H1 (cell line): ENCODE measurements at regions not wholly inside any gene's neighbourhood (a gene's known extent, or its start where the extent isn't known, plus 50 kb on each side); places are given as distances from the start of the nearest gene placed in this dataset.

Source experiments
- CTCF ChIA-PET: fragments of 300-600 bp; sonication (Branson Sonifier 250); formaldehyde crosslinking; loops from one replicate; lab custom pipeline; 2021; ENCODE audit not compliant: partially characterized antibody; lab: Charles Lee
- POLR2A ChIA-PET: fragments of 300-600 bp; sonication (Branson Sonifier 250); formaldehyde crosslinking; loops from one replicate; lab custom pipeline; 2021; ENCODE audit warnings: inconsistent platforms; ENCODE audit not compliant: partially characterized antibody; lab: Charles Lee
- DNase-seq, 2 experiments: peaks; one replicate each; pipeline versions ENCODE4 v3.0.0 to v3.0.0-alpha.2; 2010 to 2022; ENCODE audit warnings: low spot score in 2 of 2, low read depth in 1 of 2, mixed read lengths in 1 of 2
- FAIRE-seq: peaks from 2 replicates; lab custom pipeline; 2011; peaks lifted over from hg19 to GRCh38; lab: Jason Lieb, UNC
- H2AFZ ChIP-seq: 2 replicates; pipeline ENCODE4 v1.8.1; 2012; ENCODE audit warnings: low read length, inconsistent platforms
- H2AK5ac ChIP-seq: 2 replicates; pipeline ENCODE4 v1.6.1; 2013; ENCODE audit warnings: low read depth, low read length
- H2BK120ac ChIP-seq: replicated peaks from 2 replicates; pipeline ENCODE3; 2013; ENCODE audit warnings: low read depth, low read length, inconsistent platforms
- H2BK12ac ChIP-seq: 2 replicates; pipeline ENCODE4 v1.6.1; 2013; ENCODE audit warnings: low read depth, low read length
- H2BK15ac ChIP-seq: 2 replicates; pipeline ENCODE4 v1.6.1; 2013; ENCODE audit warnings: low read length
- H2BK20ac ChIP-seq: 2 replicates; pipeline ENCODE4 v1.6.1; 2013; ENCODE audit warnings: low read length
- H2BK5ac ChIP-seq: 2 replicates; pipeline ENCODE4 v1.6.1; 2013; ENCODE audit warnings: low read depth, low read length
- H3K14ac ChIP-seq: 2 replicates; pipeline ENCODE4 v1.6.1; 2013; ENCODE audit warnings: inconsistent platforms; ENCODE audit not compliant: insufficient read length
- H3K18ac ChIP-seq: 2 replicates; pipeline ENCODE4 v1.6.1; 2013; ENCODE audit warnings: low read length; ENCODE audit errors: extremely low read depth
- H3K23ac ChIP-seq: 2 replicates; pipeline ENCODE4 v1.6.1; 2013; ENCODE audit warnings: inconsistent platforms; ENCODE audit not compliant: insufficient read length
- H3K23me2 ChIP-seq: 2 replicates; pipeline ENCODE4 v1.6.1; 2013; ENCODE audit warnings: low read depth, low read length
- H3K27ac ChIP-seq: 2 replicates; pipeline ENCODE4 v1.6.1; 2011; ENCODE audit warnings: low read depth, low read length, inconsistent platforms
- H3K27me3 ChIP-seq, 4 experiments: replicated peaks in 1 of 4; 1 replicate in 1 of 4; 2 replicates in 3 of 4; pipeline versions ENCODE4 v1.6.1 to v1.8.1; 2011 to 2013; ENCODE audit warnings: low read length in 3 of 4, mild to moderate bottlenecking in 3 of 4, inconsistent platforms in 2 of 4, mixed read lengths in 2 of 4, moderate library complexity in 1 of 4; ENCODE audit not compliant: control insufficient read depth in 3 of 4, insufficient read depth in 3 of 4; ENCODE audit errors: extremely low read depth in 1 of 4
- H3K36me3 ChIP-seq, 4 experiments: 2 replicates each; pipeline versions ENCODE4 v1.6.1 to v1.8.1; 2011 to 2013; ENCODE audit warnings: mild to moderate bottlenecking in 4 of 4, low read length in 3 of 4, moderate library complexity in 2 of 4, control low read depth in 1 of 4, inconsistent platforms in 1 of 4; ENCODE audit not compliant: insufficient read depth in 4 of 4, control insufficient read depth in 2 of 4
- H3K4ac ChIP-seq: replicated peaks from 2 replicates; pipeline ENCODE3; 2013; ENCODE audit warnings: low read length, low read depth, mixed read lengths, inconsistent platforms; ENCODE audit not compliant: insufficient read length
- H3K4me1 ChIP-seq, 4 experiments: replicated peaks in 1 of 4; 1 replicate in 1 of 4; 2 replicates in 3 of 4; pipeline versions ENCODE4 v1.6.1 to v1.8.1; 2011 to 2013; ENCODE audit warnings: low read length in 3 of 4, inconsistent platforms in 2 of 4, mixed read lengths in 1 of 4; ENCODE audit not compliant: insufficient read depth in 4 of 4, control insufficient read depth in 3 of 4
- H3K4me2 ChIP-seq, 2 experiments: 2 replicates each; pipeline versions ENCODE4 v1.6.1 to v1.8.1; 2011 to 2013; ENCODE audit warnings: low read depth in 2 of 2, low read length in 2 of 2, control low read depth in 1 of 2, inconsistent platforms in 1 of 2, mild to moderate bottlenecking in 1 of 2; ENCODE audit not compliant: insufficient read depth in 1 of 2
- H3K4me3 ChIP-seq, 4 experiments: fragments of 200-600, 300-600 bp in 1 of 4; sonication (generic), shearing (Covaris generic), sonication (Bioruptor Twin) in 1 of 4; 2 replicates each; pipeline versions ENCODE4 v1.5.1 to v1.8.1; 2011 to 2016; ENCODE audit warnings: low read length in 4 of 4, low read depth in 3 of 4, control low read depth in 2 of 4, inconsistent platforms in 2 of 4, mild to moderate bottlenecking in 2 of 4, mixed read lengths in 1 of 4, moderate library complexity in 1 of 4; ENCODE audit not compliant: insufficient read depth in 2 of 4; ENCODE audit errors: extremely low read depth in 1 of 4
- H3K56ac ChIP-seq: replicated peaks from 2 replicates; pipeline ENCODE3; 2013; ENCODE audit warnings: low read depth, mild to moderate bottlenecking, mixed read lengths, low read length, inconsistent platforms; ENCODE audit not compliant: insufficient read length
- H3K79me1 ChIP-seq: 2 replicates; pipeline ENCODE4 v1.6.1; 2013; ENCODE audit warnings: low read depth, low read length, control low read depth
- H3K79me2 ChIP-seq, 2 experiments: 2 replicates each; pipeline versions ENCODE4 v1.6.1 to v1.8.1; 2012 to 2013; ENCODE audit warnings: low read length in 2 of 2, mild to moderate bottlenecking in 2 of 2, inconsistent platforms in 1 of 2; ENCODE audit not compliant: insufficient read depth in 2 of 2, control insufficient read depth in 1 of 2
- H3K9ac ChIP-seq, 4 experiments: replicated peaks in 1 of 4; 1 replicate in 1 of 4; 2 replicates in 3 of 4; pipeline versions ENCODE4 v1.6.1 to v1.8.1; 2011 to 2013; ENCODE audit warnings: low read depth in 3 of 4, low read length in 3 of 4, control low read depth in 2 of 4, mild to moderate bottlenecking in 2 of 4, moderate library complexity in 2 of 4, inconsistent platforms in 1 of 4; ENCODE audit errors: extremely low read depth in 1 of 4
- H3K9me3 ChIP-seq, 2 experiments: 2 replicates each; pipeline versions ENCODE4 v1.6.1 to v1.8.1; 2012 to 2013; ENCODE audit warnings: mild to moderate bottlenecking in 2 of 2, moderate library complexity in 2 of 2, control low read depth in 1 of 2, inconsistent platforms in 1 of 2, low read depth in 1 of 2, low read length in 1 of 2, mixed read lengths in 1 of 2; ENCODE audit not compliant: insufficient read depth in 2 of 2
- H4K20me1 ChIP-seq, 2 experiments: replicated peaks in 1 of 2; 2 replicates each; pipeline versions ENCODE3 to v1.8.1; 2011 to 2013; ENCODE audit warnings: inconsistent platforms in 2 of 2, low read length in 2 of 2, mild to moderate bottlenecking in 1 of 2; ENCODE audit not compliant: insufficient read depth in 2 of 2, control insufficient read depth in 1 of 2
- H4K5ac ChIP-seq: 2 replicates; pipeline ENCODE4 v1.6.1; 2013; ENCODE audit warnings: low read length, low read depth, mixed read lengths, inconsistent platforms; ENCODE audit not compliant: insufficient read length
- H4K8ac ChIP-seq: 2 replicates; pipeline ENCODE4 v1.8.0; 2013; ENCODE audit warnings: mild to moderate bottlenecking, moderate library complexity, low read length, inconsistent platforms; ENCODE audit not compliant: insufficient read depth; ENCODE audit errors: extremely low read depth
- H4K91ac ChIP-seq: replicated peaks from 2 replicates; pipeline ENCODE3; 2013; ENCODE audit warnings: low read length, mixed read lengths, inconsistent platforms; ENCODE audit not compliant: insufficient read length
- ATF3 ChIP-seq: IDR thresholded peaks from 2 replicates; pipeline ENCODE4 v1.6.1; 2011; ENCODE audit warnings: low read depth, mild to moderate bottlenecking, low read length; ENCODE audit not compliant: insufficient read depth
- CTBP2 ChIP-seq: IDR thresholded peaks from 2 replicates; pipeline ENCODE4 v1.7.0; 2011; ENCODE audit warnings: borderline replicate concordance, mild to moderate bottlenecking, moderate library complexity, mixed read lengths, low read length; ENCODE audit not compliant: insufficient read depth, insufficient read length
- E2F6 ChIP-seq: IDR thresholded peaks from 2 replicates; pipeline ENCODE4 v1.6.1; 2012; ENCODE audit warnings: inconsistent platforms
- JUND ChIP-seq: IDR thresholded peaks from 2 replicates; pipeline ENCODE4 v1.6.1; 2011; ENCODE audit warnings: mild to moderate bottlenecking, improper control_type of control experiment, low read length
- KDM4A ChIP-seq: IDR thresholded peaks from one replicate; pipeline ENCODE4 v1.7.1; 2012; ENCODE audit warnings: low read depth, mild to moderate bottlenecking, moderate library complexity, low read length, inconsistent platforms; ENCODE audit not compliant: severe bottlenecking
- POLR2A ChIP-seq, 2 experiments: IDR thresholded peaks; 1 replicate in 1 of 2; 2 replicates in 1 of 2; pipeline ENCODE4 v1.6.1; 2011; ENCODE audit warnings: low read depth in 2 of 2, low read length in 2 of 2, mild to moderate bottlenecking in 2 of 2; ENCODE audit errors: control extremely low read depth in 1 of 2
- RBBP5 ChIP-seq: IDR thresholded peaks from 2 replicates; pipeline ENCODE4 v1.7.1; 2012; ENCODE audit warnings: low read depth, mild to moderate bottlenecking, inconsistent platforms, low read length, moderate library complexity, borderline replicate concordance
- SAP30 ChIP-seq: fragments of 300-600 bp; sonication (generic); IDR thresholded peaks from 2 replicates; pipeline ENCODE4 v1.7.1; 2012; ENCODE audit warnings: low read length, moderate library complexity, mild to moderate bottlenecking, inconsistent platforms; ENCODE audit not compliant: insufficient read depth, insufficient replicate concordance
- SP2 ChIP-seq: IDR thresholded peaks from 2 replicates; pipeline ENCODE4 v1.6.1; 2012; ENCODE audit warnings: mild to moderate bottlenecking, low read length, inconsistent platforms
- SP4 ChIP-seq: IDR thresholded peaks from 2 replicates; pipeline ENCODE4 v1.6.1; 2012; ENCODE audit warnings: low read length, inconsistent platforms
- TBP ChIP-seq: IDR thresholded peaks from 2 replicates; pipeline ENCODE4 v1.6.1; 2011; ENCODE audit warnings: low read depth, low read length, improper control_type of control experiment
- ZNF274 ChIP-seq: IDR thresholded peaks from 2 replicates; pipeline ENCODE4 v1.7.0; 2012; ENCODE audit warnings: low read length, borderline replicate concordance; ENCODE audit errors: extremely low read depth
- WGBS, 2 experiments: shearing (Covaris generic) in 1 of 2; methylation state at CpG; one replicate each; pipeline versions ENCODE4 v1.1.6 to v1.1.7; 2013 to 2015; ENCODE audit warnings: low lambda C conversion rate in 2 of 2, mixed read lengths in 2 of 2, inconsistent platforms in 1 of 2, low coverage in 1 of 2, missing lambda C conversion rate in 1 of 2; ENCODE audit not compliant: insufficient replicate concordance in 2 of 2, insufficient coverage in 1 of 2, insufficient read length in 1 of 2; ENCODE audit errors: extremely low coverage in 1 of 2, missing lambda C conversion rate in 1 of 2; 5-methylcytosine and 5-hydroxymethylcytosine counted together

GRCh38 chr1:193402977-193403376, 216.6 kb upstream of the B3GALT2 start:
- H3K4me1 ChIP-seq, result no peaks in the 10 kb centered on the region
- no peak overlapping the region for H3K9ac ChIP-seq
- no peak overlapping the region for H3K56ac ChIP-seq
- H2BK5ac ChIP-seq, result no peak overlapping the region
- no peak overlapping the region for H4K8ac ChIP-seq
- H3K23me2 ChIP-seq, result no peaks in the 10 kb centered on the region
- H3K9me3 ChIP-seq, result no peaks in the 10 kb centered on the region
- H3K4me3 ChIP-seq, result no peak overlapping the region
- no peak overlapping the region for H3K4ac ChIP-seq
- no peak overlapping the region for H2BK12ac ChIP-seq
- H3K27ac ChIP-seq, result no peak overlapping the region
- POLR2A ChIA-PET, result no interaction called here
- no peaks in the 10 kb centered on the region for H3K79me1 ChIP-seq
- CTCF ChIA-PET, result no interaction called here
- H2AK5ac ChIP-seq, result no peak overlapping the region
- no peak overlapping the region for H2BK20ac ChIP-seq
- H3K36me3 ChIP-seq, result no peaks in the 10 kb centered on the region
- no peak overlapping the region for H2BK120ac ChIP-seq
- no peak overlapping the region for H3K14ac ChIP-seq
- FAIRE-seq (no peak), DNase-seq (no peak)
- 83% methylated on average over 2 of the region's 2 CpGs; no CpG with 5 or more reads in 1 of the 2 experiments for WGBS, 2 experiments
- H2AFZ ChIP-seq, result no peak overlapping the region
- H3K27me3 ChIP-seq, result no peaks in the 10 kb centered on the region
- H4K20me1 ChIP-seq, result no peaks in the 10 kb centered on the region
- no peak overlapping the region for H3K18ac ChIP-seq
- H4K91ac ChIP-seq, result no peak overlapping the region
- no peak overlapping the region for H3K4me2 ChIP-seq
- no peak overlapping the region for H2BK15ac ChIP-seq
- H3K23ac ChIP-seq, result no peak overlapping the region
- H4K5ac ChIP-seq, result no peak overlapping the region
- H3K79me2 ChIP-seq, result no peaks in the 10 kb centered on the region
- TF ChIP-seq ZNF274 (no peak), RBBP5 (no peak), SP4 (no peak), TBP (no peak), CTBP2 (no peak), E2F6 (no peak), KDM4A (no peak), SAP30 (no peak), ATF3 (no peak), SP2 (no peak), JUND (no peak), POLR2A (IDR thresholded peaks at IDR 0.05; ENCODE audit: control extremely low read depth in 1 of 2, low read depth in 2 of 2, low read length in 2 of 2) (no peak)
